ENCODE measurements at regions not wholly inside any gene's neighbourhood (a gene's known extent, or its start where the extent isn't known, plus 50 kb on each side); places are given as distances from the start of the nearest gene placed in this dataset.
"Not testable (repeated sequence)": the region's sequence is repeated elsewhere in the genome, so short reads cannot be mapped to it uniquely, and the experiment has no call there.

GRCh38 chr10:37067576-37067975, 57.8 kb upstream of the ANKRD30A start:
- no peak for DNase-seq

DNA sequence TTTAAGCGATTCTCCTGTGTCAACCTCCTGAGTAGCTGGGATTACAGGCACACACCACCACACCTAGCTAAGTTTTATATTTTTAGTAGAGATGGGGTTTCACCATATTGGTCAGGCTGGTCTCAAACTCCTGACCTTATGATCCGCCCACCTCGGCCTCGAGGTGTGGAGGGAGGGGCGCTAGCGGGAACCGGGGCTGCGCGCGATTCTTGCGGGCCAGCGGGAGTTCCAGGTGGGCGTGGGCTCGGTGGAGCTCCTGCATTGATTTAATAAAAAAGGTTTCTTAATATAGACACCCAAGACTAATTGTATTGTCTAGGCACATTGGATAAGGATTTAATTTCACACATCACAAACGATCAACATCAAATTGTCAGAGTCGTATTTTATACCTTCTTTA, 63.1 kb upstream of the ANKRD30A start:
- DNase-seq, result not testable (repeated sequence)

- DNase-seq, result no peak
Observed at GRCh38 chr10:37057261-37057660, 68.1 kb upstream of the ANKRD30A start.

DNA sequence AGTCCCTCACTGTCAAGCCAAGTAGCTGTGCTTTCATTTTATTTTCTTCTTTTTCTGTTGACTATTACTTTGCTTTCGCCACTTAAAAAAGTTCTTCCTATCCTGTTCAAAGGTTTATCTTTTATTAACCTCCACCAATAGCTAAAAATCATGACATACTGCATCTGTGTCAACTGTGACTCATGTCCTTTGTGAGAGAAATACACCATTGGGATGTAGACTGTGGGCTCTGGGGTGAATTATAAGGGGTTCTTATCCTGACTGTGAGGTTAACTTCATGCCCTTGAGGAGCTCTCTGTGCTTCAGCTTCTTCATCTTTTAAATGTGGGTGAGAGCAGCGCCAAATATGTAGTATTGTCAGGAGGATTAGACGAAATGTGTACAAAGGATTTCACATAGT, 71.9 kb upstream of the ANKRD30A start:
- no peak for DNase-seq

DNA sequence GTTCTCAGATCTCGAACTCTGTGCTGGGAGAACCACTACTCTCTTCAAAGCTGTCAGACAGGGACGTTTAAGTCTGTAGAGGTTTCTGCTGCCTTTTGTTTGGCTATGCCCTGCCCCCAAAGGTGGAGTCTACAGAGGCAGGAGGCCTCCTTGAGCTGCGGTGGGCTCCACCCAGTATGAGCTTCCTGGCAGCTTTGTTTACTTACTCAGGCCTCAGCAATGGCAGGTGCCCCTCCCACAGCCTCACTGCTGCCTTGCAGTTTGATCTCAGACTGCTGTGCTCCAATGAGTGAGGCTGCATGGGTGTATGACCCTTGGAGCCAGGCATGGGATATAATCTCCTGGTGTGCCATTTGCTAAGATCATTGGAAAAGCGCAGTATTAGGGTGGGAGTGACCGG, 75.4 kb upstream of the ANKRD30A start:
- not testable (repeated sequence) for DNase-seq

- DNase-seq, result not testable (repeated sequence)
Observed at GRCh38 chr10:37044319-37044718, 81.1 kb upstream of the ANKRD30A start.

DNA sequence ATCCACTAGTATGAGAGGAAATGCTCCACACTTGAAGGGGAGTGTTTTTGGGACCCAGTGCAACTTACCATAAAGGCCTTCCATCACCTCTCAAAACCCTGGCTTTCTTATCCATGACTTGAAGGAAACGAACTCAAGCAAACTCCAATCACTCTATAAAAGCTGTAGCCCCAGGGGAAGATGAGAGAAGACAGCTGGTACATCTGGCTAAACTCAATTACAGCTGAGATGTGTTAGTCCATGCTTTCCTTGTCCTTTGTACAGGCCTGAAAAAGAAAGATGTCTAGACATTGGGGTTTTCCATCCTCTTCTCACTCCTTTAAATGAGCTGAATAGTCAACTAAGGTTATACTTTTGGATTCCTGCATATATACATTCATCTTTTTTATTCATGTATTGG, 89.5 kb upstream of the ANKRD30A start:
- DNase-seq, result no peak

- DNase-seq, result no peak
Observed at GRCh38 chr10:37015498-37015897, 109.9 kb upstream of the ANKRD30A start.

- DNase-seq, result no peak
Observed at GRCh38 chr10:37010741-37011140, 114.7 kb upstream of the ANKRD30A start.

GRCh38 chr10:37008276-37008675, 117.1 kb upstream of the ANKRD30A start:
- DNase-seq, result not testable (repeated sequence)

GRCh38 chr10:37003126-37003525, 122.3 kb upstream of the ANKRD30A start:
- no peak for DNase-seq

DNA sequence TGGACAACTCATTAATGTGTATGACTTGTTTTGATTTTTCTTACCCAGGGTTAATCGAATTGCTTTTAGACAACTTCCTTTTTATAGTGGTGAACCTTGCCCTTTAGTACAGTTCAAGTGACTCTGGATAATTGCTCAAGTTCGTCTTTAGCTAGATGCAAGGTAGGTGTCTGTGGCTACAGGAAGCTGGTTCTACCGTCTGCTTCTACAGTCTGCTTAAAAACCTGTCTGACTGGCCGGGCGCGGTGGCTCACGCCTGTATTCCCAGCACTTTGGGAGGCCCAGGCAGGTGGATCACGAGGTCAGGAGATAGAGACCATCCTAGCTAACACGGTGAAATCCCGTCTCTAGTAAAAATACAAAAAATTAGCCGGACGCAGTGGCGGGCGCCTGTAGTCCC, 129.6 kb upstream of the ANKRD30A start:
- DNase-seq, result not testable (repeated sequence)

DNA sequence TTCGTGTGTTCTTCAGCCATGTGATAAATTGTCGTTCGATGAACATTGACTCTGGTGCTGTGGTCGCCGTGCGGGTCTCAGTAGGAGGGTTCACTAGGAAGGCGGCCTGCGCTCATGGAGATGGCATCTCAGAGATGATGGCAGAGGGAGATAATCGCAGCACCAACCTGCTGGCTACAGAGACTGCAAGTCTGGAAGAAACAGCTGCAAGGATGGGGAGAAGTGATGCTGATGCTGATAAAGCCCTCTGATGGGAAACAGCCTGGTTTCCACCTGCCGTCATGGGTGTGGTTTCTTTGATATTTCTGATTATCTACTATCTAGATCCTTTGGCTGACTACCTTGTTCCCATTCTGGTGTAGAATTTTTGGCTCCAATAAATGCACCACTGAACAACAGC, 130.5 kb upstream of the ANKRD30A start:
- no peak for DNase-seq

GRCh38 chr10:36989233-36989632, 136.2 kb upstream of the ANKRD30A start:
- DNase-seq, result no peak

DNA sequence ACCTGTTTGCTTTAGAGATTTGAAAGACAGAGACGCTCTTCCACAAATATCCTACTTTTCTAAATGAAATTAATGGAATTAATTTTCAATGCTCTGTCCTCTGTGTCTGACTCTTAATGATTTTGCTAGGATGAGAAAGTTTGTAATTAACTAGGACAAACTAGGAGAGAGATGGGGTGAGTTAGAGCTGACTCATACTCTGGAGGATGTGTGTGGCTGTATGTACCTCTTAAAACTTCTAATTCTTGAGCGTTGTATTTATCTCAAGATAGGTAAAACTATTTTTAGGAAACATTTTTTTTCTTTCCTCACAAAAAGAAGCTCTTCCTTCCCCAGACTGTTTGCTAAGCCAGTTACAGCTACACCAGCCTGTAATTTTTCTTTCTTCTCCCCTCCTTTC, 178.8 kb upstream of the ANKRD30A start:
- no peak for DNase-seq

GRCh38 chr10:36943544-36943943, 181.9 kb upstream of the ANKRD30A start:
- no peak for DNase-seq

DNA sequence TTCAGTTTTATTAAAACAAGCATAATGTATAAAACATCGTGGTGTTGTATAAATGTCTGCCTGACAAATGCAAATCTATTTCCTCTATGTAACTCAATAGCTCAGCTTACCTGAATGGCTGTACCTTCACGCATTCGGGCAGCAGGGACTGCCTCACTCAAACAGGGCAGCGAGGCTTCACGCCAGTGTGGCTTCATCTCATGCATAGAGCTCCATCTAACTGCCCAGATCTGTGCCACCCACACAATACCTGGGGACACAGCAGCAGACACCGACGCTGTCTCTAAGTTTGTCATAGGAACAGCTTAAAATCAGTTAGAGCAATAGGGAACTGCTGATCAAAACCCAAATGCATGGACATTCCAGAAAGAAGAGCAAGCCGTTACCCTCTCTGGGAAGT, 182.8 kb upstream of the ANKRD30A start:
- DNase-seq, result no peak

DNA sequence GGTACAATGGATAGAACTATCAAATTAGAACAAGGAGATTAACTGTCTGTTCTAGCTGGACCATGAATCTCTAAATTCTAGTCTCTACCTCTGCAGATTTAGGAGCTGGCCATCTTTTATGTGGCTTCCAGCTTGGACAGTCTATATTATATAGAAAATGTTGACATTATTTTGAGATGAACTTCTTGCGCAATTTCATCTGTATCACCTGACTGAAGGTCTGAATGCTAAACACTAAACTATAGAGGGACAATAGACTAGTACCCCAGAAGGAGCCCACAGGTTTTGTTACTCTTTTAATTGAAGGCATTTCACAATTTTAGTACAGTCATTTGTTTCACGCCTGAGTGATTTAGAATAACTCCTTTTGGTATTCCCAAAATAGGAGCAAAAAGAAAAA, 222.4 kb upstream of the ANKRD30A start:
- DNase-seq, result no peak

DNA sequence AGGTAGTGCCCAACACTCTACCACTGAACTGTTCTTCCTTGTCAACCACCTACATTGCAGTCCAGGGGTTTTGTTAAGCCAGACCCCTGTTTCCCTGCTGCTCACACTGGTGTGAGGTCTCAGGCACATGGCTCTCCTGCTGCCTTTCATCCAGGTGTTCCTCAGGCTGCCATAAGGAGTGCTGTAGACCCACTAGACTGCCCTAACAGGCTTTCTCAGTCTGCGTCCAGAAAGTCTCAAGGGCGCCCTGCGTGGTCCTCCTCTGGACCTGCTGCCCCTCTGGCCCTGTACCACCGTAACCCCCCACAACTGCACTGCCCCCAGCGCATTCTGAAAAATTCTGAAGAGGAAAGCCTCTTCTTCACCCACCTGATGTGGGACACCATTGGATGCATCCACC, 225.7 kb upstream of the ANKRD30A start:
- no peak for DNase-seq

GRCh38 chr10:36888925-36889573, 236.3 kb upstream of the ANKRD30A start:
- peak; percentile 7 for DNase-seq

DNA sequence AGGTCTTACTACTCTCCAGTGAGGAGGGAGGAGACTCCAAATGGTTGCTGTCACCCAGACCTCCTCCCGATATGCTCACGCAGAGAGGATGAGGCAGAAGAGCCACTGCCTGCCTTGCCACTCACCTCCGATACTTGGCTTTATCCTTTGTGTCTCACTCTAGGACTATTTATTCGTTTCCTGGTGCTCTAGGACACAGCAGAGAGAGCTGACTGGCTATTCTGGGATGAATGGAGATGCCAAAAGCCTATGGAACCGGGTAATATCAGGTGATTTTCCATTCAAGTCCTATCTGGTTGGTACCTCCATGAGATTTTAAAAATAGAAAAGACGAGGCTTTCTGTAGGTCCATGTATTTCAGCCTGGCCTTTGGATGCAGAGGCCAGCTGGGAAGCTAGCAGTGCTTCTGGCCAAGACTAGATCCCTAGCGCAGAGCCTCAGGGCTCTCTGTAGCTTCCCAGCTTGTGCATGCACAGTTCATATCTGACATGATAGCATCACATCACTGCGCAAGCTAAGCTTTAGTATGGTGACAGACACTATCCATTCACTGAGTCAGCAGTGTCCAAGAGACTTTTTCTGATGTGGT, 239.0 kb upstream of the ANKRD30A start:
- DNase-seq, result no peak

GRCh38 chr10:36885746-36886145, 239.7 kb upstream of the ANKRD30A start:
- DNase-seq, result no peak

DNA sequence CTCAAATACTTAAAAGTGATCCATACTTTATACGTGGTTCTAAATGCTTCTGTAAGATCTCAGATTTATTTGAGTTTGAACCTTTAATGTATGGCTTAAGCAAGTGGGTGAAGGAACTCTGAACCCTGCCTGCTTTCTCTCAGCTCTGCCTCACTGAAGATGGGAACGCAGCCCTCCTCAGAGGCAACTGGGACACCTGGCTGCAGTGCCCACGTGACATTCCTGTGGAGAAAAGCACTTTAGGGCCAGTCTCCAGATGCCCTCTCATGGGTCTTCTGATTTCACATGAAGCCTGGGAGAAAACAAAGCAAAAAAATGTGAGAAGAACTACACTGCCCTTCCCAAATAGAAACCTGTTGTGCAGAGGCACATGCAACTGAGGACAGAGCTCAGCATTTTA, 242.6 kb upstream of the ANKRD30A start:
- no peak for DNase-seq

DNA sequence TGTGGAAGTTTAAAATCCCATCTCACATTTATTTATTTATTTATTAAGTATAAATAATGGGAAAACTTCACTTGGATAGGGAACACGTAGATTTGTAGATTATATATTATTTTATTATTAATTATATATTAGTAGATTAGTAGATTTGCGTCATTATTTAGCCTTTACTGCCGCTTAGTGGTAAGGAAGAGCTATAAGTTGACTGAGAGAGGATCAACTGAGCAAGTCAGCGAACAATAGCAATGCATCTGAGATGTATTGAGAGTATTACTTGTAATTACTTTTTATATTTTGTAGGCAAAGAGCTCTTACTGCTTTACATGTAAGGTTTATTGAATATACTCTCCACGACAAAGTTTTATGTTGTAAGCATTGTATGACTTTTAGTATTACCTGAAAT, 244.5 kb upstream of the ANKRD30A start:
- peak; percentile 4 for DNase-seq
